GM19025 (cell line): ENCODE measurements at regions not wholly inside any gene's neighbourhood (a gene's known extent, or its start where the extent isn't known, plus 50 kb on each side); places are given as distances from the start of the nearest gene placed in this dataset.
"Not testable (repeated sequence)": the region's sequence is repeated elsewhere in the genome, so short reads cannot be mapped to it uniquely, and the experiment has no call there.

Experiments used
- ATAC-seq: cut with Tn5 transposase; IDR thresholded peaks from one replicate; pipeline ENCODE4 v1.9.1; 2021; ENCODE audit warnings: mild to moderate bottlenecking, low read depth, moderate library complexity; ENCODE audit not compliant: unreplicated experiment

- ATAC-seq = no peak
Observed at GRCh38 chr10:4409319-4409718, 416.7 kb upstream of the AKR1E2 start.

- ATAC-seq = no peak
Observed at GRCh38 chr10:4407783-4408182, 418.2 kb upstream of the AKR1E2 start.

GRCh38 chr10:4405828-4406227, 420.2 kb upstream of the AKR1E2 start:
- ATAC-seq = no peak

- no peak for ATAC-seq
Observed at GRCh38 chr10:4403638-4404252, 422.3 kb upstream of the AKR1E2 start.

GRCh38 chr10:4401080-4401479, 424.9 kb upstream of the AKR1E2 start:
- not testable (repeated sequence) for ATAC-seq

- no peak for ATAC-seq
Observed at GRCh38 chr10:4399556-4399955, 426.5 kb upstream of the AKR1E2 start.

GRCh38 chr10:4398602-4399001, 427.4 kb upstream of the AKR1E2 start:
- no peak for ATAC-seq

- no peak for ATAC-seq
Observed at GRCh38 chr10:4397337-4397736, 428.7 kb upstream of the AKR1E2 start.

- ATAC-seq = no peak
Observed at GRCh38 chr10:4396401-4397283, 429.4 kb upstream of the AKR1E2 start.

- no peak for ATAC-seq
Observed at GRCh38 chr10:4395731-4396130, 430.3 kb upstream of the AKR1E2 start.

- not testable (repeated sequence) for ATAC-seq
Observed at GRCh38 chr10:4394455-4394854, 431.6 kb upstream of the AKR1E2 start.

- no peak for ATAC-seq
Observed at GRCh38 chr10:4391683-4392082, 434.3 kb upstream of the AKR1E2 start.

- ATAC-seq = no peak
Observed at GRCh38 chr10:4390219-4390618, 435.8 kb upstream of the AKR1E2 start.

GRCh38 chr10:4385231-4385870, 440.7 kb upstream of the AKR1E2 start:
- ATAC-seq = no peak

GRCh38 chr10:4384245-4384644, 441.8 kb upstream of the AKR1E2 start:
- ATAC-seq = no peak

- ATAC-seq = no peak
Observed at GRCh38 chr10:4383651-4384098, 442.3 kb upstream of the AKR1E2 start.

- ATAC-seq = no peak
Observed at GRCh38 chr10:4382811-4383210, 443.2 kb upstream of the AKR1E2 start.

- ATAC-seq = no peak
Observed at GRCh38 chr10:4373612-4374011, 452.4 kb upstream of the AKR1E2 start.

GRCh38 chr10:4373098-4373497, 452.9 kb upstream of the AKR1E2 start:
- ATAC-seq = no peak

GRCh38 chr10:4372601-4373000, 453.4 kb upstream of the AKR1E2 start:
- no peak for ATAC-seq

- ATAC-seq = no peak
Observed at GRCh38 chr10:4371691-4372295, 454.2 kb upstream of the AKR1E2 start.
